Fibroblast of villous mesenchyme (primary cell): ENCODE measurements at regions not wholly inside any gene's neighbourhood (a gene's known extent, or its start where the extent isn't known, plus 50 kb on each side); places are given as distances from the start of the nearest gene placed in this dataset.

Experiments used
- DNase-seq: peaks from one replicate; pipeline ENCODE4 v3.0.0-alpha.2; 2010; ENCODE audit warnings: low read depth
- H3K4me3 ChIP-seq: 2 replicates; pipeline ENCODE4 v1.5.1; 2011; ENCODE audit warnings: low read depth, mild to moderate bottlenecking, low read length
- TF ChIP-seq, protein P1 (sequence below): IDR thresholded peaks from 2 replicates; pipeline ENCODE4 v1.5.1; 2012; ENCODE audit warnings: low read depth, mild to moderate bottlenecking, low read length; ENCODE audit not compliant: insufficient read depth

GRCh38 chr9:31078175-31078574 is 1306.3 kb upstream of the ACO1 start:
- H3K4me3 ChIP-seq = no peak overlapping the region
- TF ChIP-seq, protein P1, sequence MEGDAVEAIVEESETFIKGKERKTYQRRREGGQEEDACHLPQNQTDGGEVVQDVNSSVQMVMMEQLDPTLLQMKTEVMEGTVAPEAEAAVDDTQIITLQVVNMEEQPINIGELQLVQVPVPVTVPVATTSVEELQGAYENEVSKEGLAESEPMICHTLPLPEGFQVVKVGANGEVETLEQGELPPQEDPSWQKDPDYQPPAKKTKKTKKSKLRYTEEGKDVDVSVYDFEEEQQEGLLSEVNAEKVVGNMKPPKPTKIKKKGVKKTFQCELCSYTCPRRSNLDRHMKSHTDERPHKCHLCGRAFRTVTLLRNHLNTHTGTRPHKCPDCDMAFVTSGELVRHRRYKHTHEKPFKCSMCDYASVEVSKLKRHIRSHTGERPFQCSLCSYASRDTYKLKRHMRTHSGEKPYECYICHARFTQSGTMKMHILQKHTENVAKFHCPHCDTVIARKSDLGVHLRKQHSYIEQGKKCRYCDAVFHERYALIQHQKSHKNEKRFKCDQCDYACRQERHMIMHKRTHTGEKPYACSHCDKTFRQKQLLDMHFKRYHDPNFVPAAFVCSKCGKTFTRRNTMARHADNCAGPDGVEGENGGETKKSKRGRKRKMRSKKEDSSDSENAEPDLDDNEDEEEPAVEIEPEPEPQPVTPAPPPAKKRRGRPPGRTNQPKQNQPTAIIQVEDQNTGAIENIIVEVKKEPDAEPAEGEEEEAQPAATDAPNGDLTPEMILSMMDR = no peak
- no peak for DNase-seq

DNA sequence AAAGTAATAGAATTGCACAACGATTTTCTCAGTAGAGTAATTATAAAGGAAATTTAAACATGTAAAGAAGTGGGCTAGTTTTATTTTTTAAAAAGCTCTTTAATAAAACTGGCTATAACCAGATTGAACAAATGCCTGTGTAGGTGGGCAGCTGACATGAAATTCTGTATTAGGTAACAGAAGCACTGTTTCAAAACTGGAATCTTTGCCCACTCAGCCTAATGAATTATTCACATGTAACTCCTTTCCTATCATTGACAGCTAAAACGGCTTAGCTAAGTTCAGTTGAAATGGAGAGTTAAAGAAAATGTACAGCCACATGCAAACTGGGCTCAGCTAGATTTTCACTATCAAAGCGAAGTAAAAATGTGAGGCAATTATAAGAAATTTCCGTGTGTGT is 1300.1 kb upstream of the ACO1 start:
- TF ChIP-seq, protein P1 = no peak
- no peak for DNase-seq
- no peak overlapping the region for H3K4me3 ChIP-seq

- DNase-seq = peak; percentile 47
- no peak overlapping the region for H3K4me3 ChIP-seq
- TF ChIP-seq, protein P1 = no peak
Observed at GRCh38 chr9:31089549-31090221, 1294.8 kb upstream of the ACO1 start.

GRCh38 chr9:31100311-31100710 is 1284.1 kb upstream of the ACO1 start:
- no peak overlapping the region for H3K4me3 ChIP-seq
- TF ChIP-seq, protein P1 = no peak
- no peak for DNase-seq

DNA sequence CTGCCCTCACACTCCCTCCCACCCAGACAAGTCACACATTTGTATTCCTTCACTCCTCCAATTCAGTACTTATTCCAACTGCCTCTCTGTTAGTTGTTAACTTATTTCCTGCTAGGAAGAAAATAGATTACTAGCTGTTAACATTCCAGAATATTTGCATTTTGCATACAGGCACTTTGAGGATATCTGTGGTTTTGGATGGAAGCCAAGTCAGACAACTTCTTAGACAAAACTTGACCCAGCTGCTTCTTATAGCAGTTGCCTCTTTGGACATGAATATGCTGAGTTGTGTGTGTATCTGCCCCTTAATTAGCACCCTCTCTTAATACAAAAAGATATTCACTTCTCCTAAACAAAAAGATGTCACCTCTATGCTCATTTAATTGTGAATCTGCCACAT is 1280.6 kb upstream of the ACO1 start:
- peak; percentile 41 for DNase-seq
- TF ChIP-seq, protein P1 = no peak

DNA sequence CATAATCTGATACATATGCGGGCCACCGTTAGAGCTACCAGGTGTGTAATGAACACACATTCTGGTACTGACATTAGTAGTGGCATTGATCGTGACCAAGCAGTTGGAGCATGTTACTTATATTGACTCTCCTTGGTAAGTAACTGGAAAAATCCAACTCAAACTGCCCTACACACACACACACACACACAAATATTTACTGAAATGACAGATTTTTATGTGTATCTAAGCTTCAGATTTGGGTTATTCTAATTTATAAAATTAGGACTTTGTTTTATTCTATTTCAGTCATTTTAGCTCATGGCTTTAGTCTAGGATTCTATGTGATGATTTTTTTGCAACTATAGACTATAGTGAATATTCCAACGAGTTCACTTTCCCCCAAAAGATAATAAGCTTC is 1280.2 kb upstream of the ACO1 start:
- DNase-seq = no peak
- no peak overlapping the region for H3K4me3 ChIP-seq
- TF ChIP-seq, protein P1 = no peak

More for the DNA sequence above, 1280.6 kb upstream of the ACO1 start:
- H3K4me3 ChIP-seq = no peak overlapping the region

DNA sequence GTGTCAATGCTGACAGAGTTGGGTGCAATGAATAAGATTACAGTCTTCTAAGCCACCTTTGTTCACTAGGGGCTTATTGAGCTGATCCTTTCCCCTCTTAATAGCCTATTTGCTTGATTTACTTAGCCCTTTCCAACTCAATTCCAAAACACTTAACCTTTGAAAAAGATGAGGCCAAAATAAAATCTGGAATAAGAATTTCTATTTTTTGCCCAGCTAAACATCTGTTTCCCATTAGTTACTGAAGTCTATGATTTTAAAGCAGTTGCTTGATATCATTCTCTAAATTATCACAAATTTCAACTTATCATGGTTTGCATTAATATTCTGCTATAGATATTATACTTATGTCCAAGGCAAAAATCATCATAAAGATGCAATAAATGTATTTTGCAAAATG is 1272.0 kb upstream of the ACO1 start:
- no peak for DNase-seq
- H3K4me3 ChIP-seq = no peak overlapping the region
- TF ChIP-seq, protein P1 = no peak
